Esophagus mucosa (tissue), 1 donor: ENCODE measurements at regions not wholly inside any gene's neighbourhood (a gene's known extent, or its start where the extent isn't known, plus 50 kb on each side); places are given as distances from the start of the nearest gene placed in this dataset.
"Not testable (repeated sequence)": the region's sequence is repeated elsewhere in the genome, so short reads cannot be mapped to it uniquely, and the experiment has no call there.

Experiments used
- ATAC-seq: fragments of 200-7000 bp; cut with Tn5 transposase; one replicate; pipeline ENCODE4 v1.9.1; 2020
- donor health status: DM: yes; HTN: yes; CAD: no.

GRCh38 chr6:86602093-86602492 lies 335.2 kb upstream of the HTR1E start:
- ATAC-seq = not testable (repeated sequence)

DNA sequence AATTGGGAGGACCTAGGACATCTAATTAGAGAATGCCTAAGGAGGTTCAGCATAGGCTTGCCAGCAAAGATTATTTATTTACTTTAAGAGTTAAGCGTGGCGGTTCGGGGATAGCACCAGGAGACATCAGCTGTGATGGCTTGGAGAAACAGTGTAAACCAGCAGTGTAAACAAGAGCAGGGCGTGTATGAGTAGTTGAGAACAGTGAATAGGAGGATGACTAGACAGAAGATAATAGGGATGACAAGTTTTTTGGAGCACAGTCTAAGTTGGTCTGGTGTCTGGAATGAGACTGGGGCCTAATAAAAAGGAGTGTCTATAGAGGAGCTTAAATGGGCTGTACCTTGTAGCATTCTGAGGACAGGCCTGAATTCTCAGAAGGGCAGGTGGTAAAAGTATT lies 338.4 kb upstream of the HTR1E start:
- ATAC-seq = not testable (repeated sequence)

DNA sequence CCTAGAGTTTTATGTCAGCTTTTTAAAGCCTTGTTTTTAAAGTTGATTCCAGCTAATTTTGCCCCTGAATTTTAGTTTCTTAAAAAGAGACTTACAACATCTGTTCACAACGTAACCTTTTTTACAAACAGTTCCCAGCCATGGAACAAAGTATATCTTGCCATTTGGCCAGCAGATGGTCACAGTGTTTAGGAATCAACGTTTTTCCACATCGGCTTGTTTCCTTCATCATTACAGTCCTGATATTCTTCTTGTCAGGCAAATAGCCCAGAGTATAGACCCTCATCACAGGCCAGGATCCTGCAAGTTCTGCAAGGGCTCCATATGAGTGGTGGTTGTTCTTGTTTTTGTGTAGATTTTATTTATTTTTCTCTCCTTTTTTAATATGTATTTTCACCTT lies 341.7 kb upstream of the HTR1E start:
- no peak for ATAC-seq

DNA sequence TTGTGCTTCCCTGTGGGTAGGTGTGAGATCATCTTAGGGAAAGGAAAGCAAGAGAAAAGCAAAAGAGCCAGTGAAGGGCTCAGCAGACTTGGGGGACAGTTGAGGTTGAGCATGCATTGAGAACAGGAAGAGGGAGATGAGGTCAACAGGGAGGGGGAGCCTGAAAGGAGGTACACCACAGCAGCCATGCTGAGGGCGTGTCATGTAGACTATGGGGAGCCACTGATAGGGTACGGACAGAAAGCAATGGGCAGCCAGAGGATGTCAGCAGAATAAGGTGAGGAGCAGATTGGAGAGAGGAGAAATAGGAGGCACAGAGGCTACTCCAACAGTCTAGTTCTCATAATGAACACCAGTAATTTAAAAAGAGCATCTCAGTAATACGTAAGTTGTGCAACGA lies 351.1 kb upstream of the HTR1E start:
- no peak for ATAC-seq

DNA sequence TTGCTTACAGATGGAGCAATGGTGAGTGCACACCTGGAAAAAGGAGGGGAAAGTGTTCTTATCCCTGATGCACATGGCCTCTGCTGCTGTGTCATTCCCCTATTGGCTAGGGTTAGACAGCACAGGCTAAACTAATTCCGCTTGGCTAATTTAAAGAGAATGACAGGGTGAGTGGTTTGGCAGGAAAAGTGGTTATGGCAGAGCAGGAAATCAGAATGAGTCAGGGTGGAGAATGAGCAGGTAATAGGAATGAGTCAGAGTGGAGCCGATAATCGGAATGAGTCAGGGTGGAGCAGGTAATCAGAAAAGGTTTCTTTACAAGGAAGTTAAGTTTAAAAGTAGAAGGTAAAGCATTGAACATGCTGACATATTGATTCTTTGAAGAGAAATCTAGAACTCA lies 355.5 kb upstream of the HTR1E start:
- ATAC-seq = no peak

- no peak for ATAC-seq
These were observed 374.1 kb upstream of the HTR1E start for GRCh38 chr6:86563197-86563596.

- ATAC-seq = no peak
These were observed 379.0 kb upstream of the HTR1E start for GRCh38 chr6:86558318-86558717.

GRCh38 chr6:86537292-86537861 lies 400.0 kb upstream of the HTR1E start:
- no peak for ATAC-seq

DNA sequence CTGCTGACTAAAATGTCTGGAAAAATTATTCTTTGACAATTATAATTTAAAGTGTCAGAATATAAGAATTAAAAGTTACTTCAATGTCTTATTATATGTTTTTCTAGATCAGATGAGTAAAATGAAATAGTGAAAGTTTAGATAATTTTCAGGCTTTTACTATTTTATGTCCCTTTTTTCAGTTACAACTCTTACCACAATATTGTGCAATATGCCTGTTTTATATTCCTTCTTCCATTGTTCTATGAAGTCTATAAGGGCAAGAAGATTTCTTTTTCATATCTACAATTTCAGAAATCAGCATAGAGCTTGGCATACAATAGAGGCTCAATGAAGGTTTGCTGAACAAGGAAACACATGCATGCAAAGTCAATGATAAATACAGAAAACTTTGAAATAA lies 401.2 kb upstream of the HTR1E start:
- no peak for ATAC-seq

- no peak for ATAC-seq
These were observed 402.2 kb upstream of the HTR1E start for GRCh38 chr6:86535100-86535499.

DNA sequence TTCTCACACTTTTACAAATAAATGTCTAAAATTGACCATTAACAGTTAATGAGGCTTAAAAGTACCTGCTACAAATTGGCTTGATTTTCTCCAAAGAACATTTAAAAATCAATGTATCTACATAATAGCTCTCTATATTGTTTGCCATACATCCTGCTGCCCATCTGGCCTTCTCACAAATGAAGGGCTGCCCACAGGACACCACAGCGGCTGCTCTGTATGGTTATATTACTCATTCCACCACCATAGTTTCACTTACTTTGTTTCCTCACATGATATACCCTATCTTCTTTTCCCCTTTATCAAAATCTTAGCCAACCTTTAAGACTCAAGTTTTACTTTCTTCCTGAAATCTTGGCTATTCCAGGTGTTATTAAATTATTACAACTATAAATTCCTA lies 407.7 kb upstream of the HTR1E start:
- no peak for ATAC-seq

GRCh38 chr6:86526238-86526637 lies 411.1 kb upstream of the HTR1E start:
- no peak for ATAC-seq

DNA sequence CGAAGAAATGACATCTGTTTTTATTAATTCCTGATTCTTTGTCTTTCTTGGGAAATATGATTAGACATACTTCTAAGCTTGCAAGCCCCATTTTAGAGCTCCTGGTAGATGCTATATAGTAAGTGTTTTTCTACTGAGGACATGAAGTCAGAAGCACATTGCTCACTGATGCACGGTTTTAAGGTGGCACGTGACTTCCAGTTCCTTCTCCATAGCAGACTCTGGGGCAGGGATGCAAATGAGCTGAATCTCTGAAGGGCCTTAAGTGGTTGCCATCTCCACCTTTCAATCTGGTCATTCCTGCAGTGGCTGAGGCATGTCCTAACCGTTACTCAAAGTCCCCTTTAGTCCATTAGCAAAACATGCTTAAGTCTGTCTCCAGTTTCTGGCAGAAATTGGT lies 421.2 kb upstream of the HTR1E start:
- ATAC-seq = no peak

DNA sequence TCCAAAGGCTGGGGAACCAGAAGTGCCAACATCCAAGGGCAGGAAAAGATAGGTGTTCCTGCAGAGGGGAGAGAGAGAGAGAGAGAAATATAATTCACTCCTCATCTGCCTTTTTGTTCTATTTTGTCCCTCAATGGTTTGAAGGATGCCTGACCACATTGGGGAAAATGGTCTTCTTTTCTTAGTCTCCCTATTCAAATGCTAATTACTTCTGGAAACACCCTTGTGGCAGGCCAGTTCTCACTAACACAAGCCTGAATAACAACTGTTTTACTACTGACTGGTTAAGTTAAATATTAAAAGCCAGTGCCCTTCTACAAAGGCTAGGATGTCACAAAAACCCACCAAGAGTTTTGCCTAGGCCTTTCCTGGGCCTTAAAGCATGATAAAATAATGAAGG lies 425.4 kb upstream of the HTR1E start:
- no peak for ATAC-seq

GRCh38 chr6:86508230-86508629 lies 429.1 kb upstream of the HTR1E start:
- no peak for ATAC-seq

DNA sequence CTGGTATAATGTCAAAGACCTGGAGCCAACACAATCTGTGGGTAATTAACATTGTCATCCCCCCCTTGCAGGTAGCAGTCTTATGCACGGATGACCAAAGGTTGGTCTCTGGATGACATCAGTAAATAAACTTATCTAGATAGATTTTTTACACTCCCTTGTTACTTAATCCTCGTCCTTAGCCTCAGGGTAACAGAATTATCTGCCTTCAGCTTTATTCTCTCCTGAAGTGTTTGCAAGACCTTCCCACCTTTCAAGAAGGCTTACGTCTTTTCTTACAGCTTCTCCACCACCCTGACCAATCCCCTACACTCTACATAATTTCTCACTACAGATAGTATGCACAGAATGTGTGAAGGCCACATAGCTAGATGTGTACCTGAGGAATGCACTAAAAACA lies 434.8 kb upstream of the HTR1E start:
- ATAC-seq = no peak

DNA sequence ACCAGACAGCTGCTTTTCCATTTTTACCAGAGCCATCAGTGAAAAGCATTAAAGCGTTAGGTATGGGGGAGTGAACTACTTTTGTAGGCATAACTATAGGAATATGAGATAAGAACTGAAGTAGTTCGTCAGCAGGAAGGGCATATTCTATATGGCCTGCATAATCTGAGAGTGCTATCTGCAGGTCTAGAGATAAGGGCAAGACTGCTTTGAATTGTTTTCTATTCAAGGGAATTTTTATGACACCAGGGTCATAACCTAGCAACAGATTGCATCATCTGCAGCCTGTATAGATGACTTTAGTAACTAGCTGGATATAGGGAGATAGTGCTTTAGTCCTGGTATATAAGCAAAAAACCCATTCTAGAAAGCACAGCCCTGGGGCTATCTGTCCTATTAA lies 437.3 kb upstream of the HTR1E start:
- ATAC-seq = no peak

DNA sequence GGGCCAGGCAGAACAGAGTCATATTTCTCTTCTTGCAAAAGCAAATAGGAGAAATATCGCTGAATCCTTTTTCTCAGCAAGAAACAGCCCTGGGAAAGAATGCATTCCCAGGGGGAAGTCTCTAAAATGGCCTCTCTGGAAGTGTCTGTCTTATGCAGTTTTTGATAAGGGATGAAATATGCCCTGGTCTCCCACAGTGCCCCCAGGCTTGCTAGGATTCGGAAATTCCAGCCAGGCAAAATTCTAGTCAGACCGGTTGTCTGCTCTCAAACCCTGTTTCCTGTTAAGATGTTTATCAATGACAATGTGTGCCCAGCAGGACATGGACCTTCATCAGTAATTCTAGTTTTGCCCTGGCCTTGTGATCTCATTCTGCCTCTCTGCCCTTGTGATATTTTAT lies 448.3 kb upstream of the HTR1E start:
- ATAC-seq = not testable (repeated sequence)

GRCh38 chr6:86487660-86488221 lies 449.6 kb upstream of the HTR1E start:
- no peak for ATAC-seq

GRCh38 chr6:86478316-86478715 lies 459.0 kb upstream of the HTR1E start:
- ATAC-seq = not testable (repeated sequence)

- ATAC-seq = no peak
These were observed 459.7 kb upstream of the HTR1E start for GRCh38 chr6:86477500-86478148.

GRCh38 chr6:86476311-86476710 lies 461.0 kb upstream of the HTR1E start:
- no peak for ATAC-seq

DNA sequence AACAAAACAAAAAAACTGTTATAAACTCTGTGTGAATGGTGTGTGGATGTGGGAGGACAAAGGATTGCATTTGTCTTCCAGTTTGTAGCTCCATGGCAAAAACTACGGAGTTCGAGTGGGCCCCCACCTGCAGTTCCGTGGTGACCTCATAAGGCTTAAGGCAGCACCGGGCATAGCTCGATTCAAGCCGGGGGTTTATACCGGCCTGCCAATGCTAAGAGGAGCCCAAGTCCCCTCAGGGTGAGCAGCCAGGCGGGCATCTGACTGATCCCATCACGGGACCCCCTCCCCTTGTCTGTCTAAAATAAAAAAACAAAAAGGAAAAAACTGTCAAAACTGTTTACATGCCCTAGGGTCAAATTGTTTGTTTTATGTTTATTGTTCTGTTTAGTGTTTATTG lies 463.2 kb upstream of the HTR1E start:
- ATAC-seq = no peak

- no peak for ATAC-seq
These were observed 465.5 kb upstream of the HTR1E start for GRCh38 chr6:86471791-86472190.

GRCh38 chr6:86459978-86460377 lies 477.4 kb upstream of the HTR1E start:
- ATAC-seq = no peak
